LNCaP clone FGC (cell line): ENCODE measurements at regions not wholly inside any gene's neighbourhood (a gene's known extent, or its start where the extent isn't known, plus 50 kb on each side); places are given as distances from the start of the nearest gene placed in this dataset.
"Not testable (repeated sequence)": the region's sequence is repeated elsewhere in the genome, so short reads cannot be mapped to it uniquely, and the experiment has no call there.

Source experiments
- DNase-seq: peaks from one replicate; pipeline ENCODE4 v3.0.0-alpha.2; 2011; ENCODE audit warnings: low read depth
- H3K4me3 ChIP-seq: 2 replicates; pipeline ENCODE4 v1.5.1; 2011; ENCODE audit warnings: mild to moderate bottlenecking, low read depth, low read length, control low read depth
- CTCF ChIP-seq: IDR thresholded peaks from 2 replicates; pipeline ENCODE4 v1.5.1; 2012; ENCODE audit warnings: mild to moderate bottlenecking; ENCODE audit not compliant: control insufficient read depth, insufficient read depth; ENCODE audit errors: extremely low read depth

DNA sequence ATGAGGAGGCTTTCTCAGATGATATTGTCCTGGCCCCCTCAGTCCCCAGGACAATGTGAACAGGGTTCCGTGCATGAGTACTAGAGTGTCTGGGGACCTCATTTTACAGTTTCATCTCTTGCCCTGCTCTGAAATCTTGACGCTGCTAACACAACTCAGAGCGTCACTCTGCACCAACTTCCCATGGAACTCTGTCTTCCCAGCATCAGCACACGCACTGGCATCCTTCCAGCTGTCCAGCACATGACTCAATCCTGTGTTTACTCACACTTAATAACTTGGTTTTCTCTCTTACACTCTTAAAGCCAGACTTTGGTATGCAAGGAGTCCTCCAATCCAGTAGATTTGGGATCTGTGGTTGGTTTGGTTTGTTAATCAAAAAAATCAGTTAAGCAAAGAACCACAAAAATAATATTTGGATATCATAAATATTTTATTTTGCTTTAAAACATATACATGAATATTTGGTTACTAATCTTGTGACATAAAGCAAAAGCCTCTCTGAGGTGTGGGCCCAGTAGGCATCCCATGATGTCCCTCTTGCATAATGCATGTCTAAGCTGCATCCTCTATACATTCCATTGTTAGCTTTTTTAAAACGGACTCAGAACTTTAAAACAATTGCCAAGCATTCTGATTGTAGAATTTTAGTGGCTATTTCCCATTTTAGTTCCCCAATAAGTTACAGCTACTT lies 131.0 kb downstream of the CXCL12 start:
- no peak overlapping the region for H3K4me3 ChIP-seq
- peak; percentile 64 for DNase-seq
- no peak for TF ChIP-seq CTCF

- not testable (repeated sequence) for DNase-seq, H3K4me3 ChIP-seq
Observed at GRCh38 chr10:44252631-44253030, 132.3 kb downstream of the CXCL12 start.

DNA sequence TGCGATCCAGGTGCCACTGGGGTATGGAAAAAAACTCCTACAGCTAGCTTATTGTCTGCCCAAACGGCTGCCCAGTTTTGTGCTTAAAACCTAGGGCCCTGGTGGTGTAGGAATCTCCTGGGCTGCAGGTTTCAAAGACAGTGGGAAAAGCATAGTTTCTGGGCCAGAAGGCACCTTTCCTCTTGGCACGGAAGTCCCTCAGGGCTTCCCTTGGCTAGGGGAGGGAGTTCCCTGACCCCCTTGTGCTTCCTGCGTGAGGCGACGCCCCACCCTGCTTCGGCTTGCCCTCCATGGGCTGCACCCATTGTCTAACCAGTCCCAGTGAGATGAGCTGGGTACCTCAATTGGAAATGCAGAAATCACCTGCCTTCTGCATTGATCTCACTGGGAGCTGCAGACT lies 135.0 kb downstream of the CXCL12 start:
- DNase-seq, result not testable (repeated sequence)

DNA sequence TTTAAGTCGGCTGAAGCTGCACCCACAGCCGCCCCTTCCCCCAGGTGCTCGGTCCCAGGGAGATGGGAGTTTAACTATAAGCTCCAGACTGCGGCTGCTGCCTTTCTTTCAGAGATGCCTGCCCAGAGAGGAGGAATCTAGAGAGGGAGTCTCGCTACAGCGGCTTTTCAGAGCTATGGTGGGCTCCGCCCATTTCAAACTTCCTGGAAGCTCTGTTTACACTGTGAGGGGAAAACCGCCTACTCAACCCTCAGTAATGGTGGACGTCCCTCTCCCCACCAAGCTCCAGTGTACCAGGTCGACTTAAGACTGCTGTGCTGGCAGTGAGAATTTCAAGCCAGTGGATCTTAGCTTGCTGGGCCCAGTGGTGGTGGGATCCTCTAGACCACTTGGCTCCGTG lies 135.4 kb downstream of the CXCL12 start:
- no peak for TF ChIP-seq CTCF
- H3K4me3 ChIP-seq, result no peak overlapping the region
- no peak for DNase-seq

More for the DNA sequence above, 135.0 kb downstream of the CXCL12 start:
- H3K4me3 ChIP-seq, result not testable (repeated sequence)

- not testable (repeated sequence) for DNase-seq, H3K4me3 ChIP-seq
Observed at GRCh38 chr10:44246700-44247099, 138.2 kb downstream of the CXCL12 start.

DNA sequence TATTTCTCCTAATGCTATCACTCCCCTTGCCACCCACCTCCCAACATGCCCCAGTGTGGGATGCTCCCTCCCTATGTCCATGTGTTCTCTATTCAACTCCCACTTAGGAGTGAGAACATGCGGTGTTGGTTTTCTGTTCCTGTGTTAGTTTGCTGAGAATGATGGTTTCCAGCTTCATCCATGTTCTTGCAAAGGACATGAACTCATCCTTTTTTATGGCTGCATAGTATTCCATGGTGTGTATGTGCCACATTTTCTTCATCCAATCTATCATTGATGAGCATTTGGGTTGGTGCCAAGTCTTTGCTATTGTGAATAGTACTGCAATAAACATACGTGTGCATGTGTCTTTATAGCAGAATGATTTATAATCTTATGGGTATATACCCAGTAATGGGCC lies 138.6 kb downstream of the CXCL12 start:
- not testable (repeated sequence) for DNase-seq, H3K4me3 ChIP-seq

DNA sequence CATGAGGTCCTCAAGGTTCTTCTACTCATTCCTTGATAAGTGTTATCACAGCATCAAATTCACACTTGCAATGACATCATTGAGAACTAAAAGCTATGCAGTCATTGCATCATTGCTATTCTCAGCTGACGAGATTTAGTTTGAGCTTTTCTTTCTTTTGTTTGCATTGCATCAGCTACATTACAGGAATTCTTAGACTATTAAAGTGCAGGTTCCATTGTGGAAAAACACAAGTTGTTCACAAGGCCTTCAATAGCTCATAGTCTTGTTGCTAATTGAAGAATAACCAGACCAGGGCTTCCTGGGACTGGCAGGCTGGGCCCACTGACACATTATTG lies 139.3 kb downstream of the CXCL12 start:
- H3K4me3 ChIP-seq, result no peak overlapping the region
- no peak for TF ChIP-seq CTCF
- DNase-seq, result no peak

DNA sequence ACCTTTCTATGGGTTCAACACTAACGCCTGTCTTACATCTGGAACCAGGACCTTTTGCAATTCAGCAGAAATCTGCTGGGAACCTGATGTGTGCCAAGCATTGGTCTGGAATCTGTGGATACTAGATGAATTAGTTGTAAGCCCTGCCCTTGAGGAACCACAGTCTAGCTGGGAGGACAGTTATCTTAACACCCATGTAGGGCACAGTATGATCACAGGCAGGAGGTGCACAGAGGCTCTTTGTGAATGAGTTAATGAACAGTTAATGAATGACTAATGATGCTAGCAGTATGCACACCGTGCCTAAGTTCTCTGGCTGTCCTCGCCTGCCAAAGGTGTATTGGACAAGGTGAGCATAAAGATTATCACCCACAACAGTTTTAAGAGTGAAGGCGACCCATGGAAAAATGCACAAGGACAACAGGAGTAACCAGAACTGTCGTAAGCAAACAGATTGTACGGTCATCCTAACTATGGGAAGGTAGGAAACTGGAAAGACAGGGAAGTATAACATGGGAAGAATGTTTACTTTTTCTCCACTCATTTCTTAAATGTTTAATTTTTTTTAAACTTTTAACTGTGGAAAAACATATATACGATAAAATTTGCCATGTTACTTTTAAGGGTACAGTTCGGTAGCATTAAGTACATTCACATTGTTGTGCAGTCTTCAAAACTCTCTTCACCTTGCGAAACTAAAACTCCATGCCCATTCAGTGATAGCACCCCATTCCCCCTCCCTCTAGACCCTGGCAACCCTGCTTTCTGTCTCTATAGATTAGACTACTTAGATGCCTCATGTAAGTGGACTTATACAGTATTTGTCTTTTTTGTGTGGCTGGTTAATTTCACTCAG lies 139.9 kb downstream of the CXCL12 start:
- no peak for TF ChIP-seq CTCF
- no peak overlapping the region for H3K4me3 ChIP-seq
- DNase-seq, result no peak

- no peak for TF ChIP-seq CTCF
- no peak overlapping the region for H3K4me3 ChIP-seq
- DNase-seq, result no peak
Observed at GRCh38 chr10:44243851-44244510, 140.9 kb downstream of the CXCL12 start.
